GM12878 (cell line): ENCODE measurements at regions not wholly inside any gene's neighbourhood (a gene's known extent, or its start where the extent isn't known, plus 50 kb on each side); places are given as distances from the start of the nearest gene placed in this dataset.

ENCODE experiments used
- ATF3 ChIP-seq: IDR thresholded peaks from 2 replicates; pipeline ENCODE4 v1.6.1; 2011; ENCODE audit warnings: low read depth, mild to moderate bottlenecking, low read length, moderate library complexity, borderline replicate concordance; ENCODE audit errors: extremely low read depth
- CEBPB ChIP-seq, 2 experiments: fragments of 150-350 bp in 1 of 2; IDR thresholded peaks; 2 replicates each; pipeline ENCODE4 v1.6.1; 2012 to 2014; ENCODE audit warnings: low read depth in 2 of 2, low read length in 2 of 2, borderline replicate concordance in 1 of 2, inconsistent platforms in 1 of 2
- FOXM1 ChIP-seq: IDR thresholded peaks from 2 replicates; pipeline ENCODE4 v1.6.1; 2012; ENCODE audit warnings: low read depth, mild to moderate bottlenecking, inconsistent platforms, low read length, moderate library complexity
- TF ChIP-seq, protein P1 (sequence below), 3 experiments: IDR thresholded peaks in 2 of 3; conservative IDR thresholded peaks in 1 of 3; 2 replicates each; pipeline ENCODE4 v1.5.1; 2011; ENCODE audit warnings: low read depth in 3 of 3, low read length in 3 of 3, mild to moderate bottlenecking in 3 of 3, control low read depth in 2 of 3, moderate library complexity in 2 of 3, inconsistent platforms in 1 of 3, mixed read lengths in 1 of 3; ENCODE audit not compliant: control insufficient read depth in 2 of 3, insufficient read depth in 1 of 3; ENCODE audit errors: extremely low read depth in 1 of 3
- TF ChIP-seq, protein P2 (sequence below): IDR thresholded peaks from 2 replicates; pipeline ENCODE4 v1.6.1; 2012; ENCODE audit warnings: mild to moderate bottlenecking, low read depth, low read length

DNA sequence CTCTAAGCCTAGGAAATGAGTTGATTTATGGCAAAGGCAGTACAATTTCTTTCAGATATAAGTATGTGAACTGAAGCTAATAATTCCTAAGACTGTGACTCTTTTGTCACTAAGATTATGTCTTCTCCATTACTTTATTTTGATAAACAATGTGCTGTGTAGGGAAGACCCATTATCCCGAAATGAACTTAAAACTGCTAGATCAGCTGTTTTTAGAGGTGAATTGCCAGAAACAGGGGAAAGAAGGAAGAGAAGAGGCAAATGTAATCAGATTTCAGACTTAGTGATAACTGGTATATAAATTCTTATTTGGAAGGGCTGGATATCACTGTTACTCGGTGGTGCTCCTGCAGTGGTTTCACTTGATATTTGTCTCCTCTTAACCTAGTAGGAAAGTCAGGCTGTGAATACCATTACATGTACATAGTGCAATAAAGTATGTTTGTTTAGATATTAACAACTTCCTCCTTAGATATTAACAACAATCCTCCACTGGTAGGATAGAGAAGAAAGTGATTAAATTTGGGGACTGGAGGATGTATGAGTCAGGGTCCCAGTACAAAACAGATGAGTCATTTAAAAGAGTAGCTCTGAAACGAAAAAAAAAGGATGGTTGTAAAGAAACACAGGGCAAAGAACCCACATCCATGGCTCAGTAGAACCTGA is 338.5 kb upstream of the KCNH8 start:
- TF ChIP-seq FOXM1, result no peak
- TF ChIP-seq CEBPB (IDR thresholded peaks at IDR 0.05; ENCODE audit: borderline replicate concordance in 1 of 2, low read depth in 2 of 2, low read length in 2 of 2), result no peak
- TF ChIP-seq, protein P1, sequence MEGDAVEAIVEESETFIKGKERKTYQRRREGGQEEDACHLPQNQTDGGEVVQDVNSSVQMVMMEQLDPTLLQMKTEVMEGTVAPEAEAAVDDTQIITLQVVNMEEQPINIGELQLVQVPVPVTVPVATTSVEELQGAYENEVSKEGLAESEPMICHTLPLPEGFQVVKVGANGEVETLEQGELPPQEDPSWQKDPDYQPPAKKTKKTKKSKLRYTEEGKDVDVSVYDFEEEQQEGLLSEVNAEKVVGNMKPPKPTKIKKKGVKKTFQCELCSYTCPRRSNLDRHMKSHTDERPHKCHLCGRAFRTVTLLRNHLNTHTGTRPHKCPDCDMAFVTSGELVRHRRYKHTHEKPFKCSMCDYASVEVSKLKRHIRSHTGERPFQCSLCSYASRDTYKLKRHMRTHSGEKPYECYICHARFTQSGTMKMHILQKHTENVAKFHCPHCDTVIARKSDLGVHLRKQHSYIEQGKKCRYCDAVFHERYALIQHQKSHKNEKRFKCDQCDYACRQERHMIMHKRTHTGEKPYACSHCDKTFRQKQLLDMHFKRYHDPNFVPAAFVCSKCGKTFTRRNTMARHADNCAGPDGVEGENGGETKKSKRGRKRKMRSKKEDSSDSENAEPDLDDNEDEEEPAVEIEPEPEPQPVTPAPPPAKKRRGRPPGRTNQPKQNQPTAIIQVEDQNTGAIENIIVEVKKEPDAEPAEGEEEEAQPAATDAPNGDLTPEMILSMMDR (IDR thresholded peaks at IDR 0.05 in 2 of 3, conservative IDR thresholded peaks at IDR 0.05 in 1 of 3; ENCODE audit: control insufficient read depth in 2 of 3, extremely low read depth in 1 of 3, insufficient read depth in 1 of 3, low read depth in 3 of 3, low read length in 3 of 3), result no peak
- TF ChIP-seq, protein P2, sequence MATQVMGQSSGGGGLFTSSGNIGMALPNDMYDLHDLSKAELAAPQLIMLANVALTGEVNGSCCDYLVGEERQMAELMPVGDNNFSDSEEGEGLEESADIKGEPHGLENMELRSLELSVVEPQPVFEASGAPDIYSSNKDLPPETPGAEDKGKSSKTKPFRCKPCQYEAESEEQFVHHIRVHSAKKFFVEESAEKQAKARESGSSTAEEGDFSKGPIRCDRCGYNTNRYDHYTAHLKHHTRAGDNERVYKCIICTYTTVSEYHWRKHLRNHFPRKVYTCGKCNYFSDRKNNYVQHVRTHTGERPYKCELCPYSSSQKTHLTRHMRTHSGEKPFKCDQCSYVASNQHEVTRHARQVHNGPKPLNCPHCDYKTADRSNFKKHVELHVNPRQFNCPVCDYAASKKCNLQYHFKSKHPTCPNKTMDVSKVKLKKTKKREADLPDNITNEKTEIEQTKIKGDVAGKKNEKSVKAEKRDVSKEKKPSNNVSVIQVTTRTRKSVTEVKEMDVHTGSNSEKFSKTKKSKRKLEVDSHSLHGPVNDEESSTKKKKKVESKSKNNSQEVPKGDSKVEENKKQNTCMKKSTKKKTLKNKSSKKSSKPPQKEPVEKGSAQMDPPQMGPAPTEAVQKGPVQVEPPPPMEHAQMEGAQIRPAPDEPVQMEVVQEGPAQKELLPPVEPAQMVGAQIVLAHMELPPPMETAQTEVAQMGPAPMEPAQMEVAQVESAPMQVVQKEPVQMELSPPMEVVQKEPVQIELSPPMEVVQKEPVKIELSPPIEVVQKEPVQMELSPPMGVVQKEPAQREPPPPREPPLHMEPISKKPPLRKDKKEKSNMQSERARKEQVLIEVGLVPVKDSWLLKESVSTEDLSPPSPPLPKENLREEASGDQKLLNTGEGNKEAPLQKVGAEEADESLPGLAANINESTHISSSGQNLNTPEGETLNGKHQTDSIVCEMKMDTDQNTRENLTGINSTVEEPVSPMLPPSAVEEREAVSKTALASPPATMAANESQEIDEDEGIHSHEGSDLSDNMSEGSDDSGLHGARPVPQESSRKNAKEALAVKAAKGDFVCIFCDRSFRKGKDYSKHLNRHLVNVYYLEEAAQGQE, result no peak
- no peak for TF ChIP-seq ATF3
